ENCODE measurements at regions not wholly inside any gene's neighbourhood (a gene's known extent, or its start where the extent isn't known, plus 50 kb on each side); places are given as distances from the start of the nearest gene placed in this dataset.

- no peak overlapping the region for H3K27ac Mint-ChIP-seq (ENCODE audit: low read depth)
- no peak for ATAC-seq (replicated peaks; ENCODE audit: extremely low read depth, poor library complexity, severe bottlenecking)
- no peaks in the 10 kb centered on the region for H3K4me1 Mint-ChIP-seq
- no peaks in the 10 kb centered on the region for H3K27me3 Mint-ChIP-seq
- H3K9me3 Mint-ChIP-seq: peaks cover 11% of the 10 kb centered on the region
- no peak for DNase-seq (ENCODE audit: low spot score in 2 of 2)
- H3K4me3 Mint-ChIP-seq: no peak overlapping the region
- H3K36me3 Mint-ChIP-seq (ENCODE audit: insufficient read depth): no peaks in the 10 kb centered on the region
Measured at GRCh38 chr2:5562426-5562825, 129.8 kb upstream of the SOX11 start.

- no peak overlapping the region for H3K4me3 Mint-ChIP-seq
- H3K27ac Mint-ChIP-seq (ENCODE audit: low read depth): no peak overlapping the region
- ATAC-seq (replicated peaks; ENCODE audit: extremely low read depth, poor library complexity, severe bottlenecking) (no peak), DNase-seq (ENCODE audit: low spot score in 2 of 2) (no peak)
- H3K9me3 Mint-ChIP-seq: peaks cover 11% of the 10 kb centered on the region
- no peaks in the 10 kb centered on the region for H3K36me3 Mint-ChIP-seq (ENCODE audit: insufficient read depth)
- H3K27me3 Mint-ChIP-seq: no peaks in the 10 kb centered on the region
- no peaks in the 10 kb centered on the region for H3K4me1 Mint-ChIP-seq
Measured at GRCh38 chr2:5562865-5563264, 129.3 kb upstream of the SOX11 start.

DNA sequence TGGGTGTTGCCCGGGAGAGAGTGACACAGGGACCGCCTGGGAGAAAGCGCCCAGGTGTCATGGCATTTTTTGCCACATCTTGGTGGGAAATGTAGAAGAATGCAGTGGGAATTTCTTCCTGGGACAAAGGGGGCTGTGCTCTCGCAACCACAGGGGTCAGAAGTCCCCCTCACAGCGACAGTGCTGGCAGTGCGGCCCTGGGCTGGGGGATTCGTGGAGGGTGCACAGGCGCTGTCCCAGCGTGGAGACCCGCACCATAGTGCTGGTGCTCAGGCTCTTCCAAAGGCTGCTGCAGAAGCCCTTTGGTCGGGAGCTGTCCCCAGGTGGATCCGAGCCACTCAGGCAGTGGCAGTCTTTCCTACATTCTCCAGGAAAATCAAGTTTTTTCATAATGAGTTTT, 128.8 kb upstream of the SOX11 start:
- DNase-seq (ENCODE audit: low spot score in 2 of 2) (no peak), ATAC-seq (replicated peaks; ENCODE audit: extremely low read depth, poor library complexity, severe bottlenecking) (no peak)
- Mint-ChIP-seq H3K4me3 (no peak overlapping the region), H3K27ac (ENCODE audit: low read depth) (no peak overlapping the region), H3K36me3 (ENCODE audit: insufficient read depth) (no peaks in the 10 kb centered on the region), H3K4me1 (no peaks in the 10 kb centered on the region), H3K9me3 (peaks cover 11% of the 10 kb centered on the region), H3K27me3 (no peaks in the 10 kb centered on the region)

- DNase-seq (ENCODE audit: low spot score in 2 of 2) (no peak), ATAC-seq (replicated peaks; ENCODE audit: extremely low read depth, poor library complexity, severe bottlenecking) (no peak)
- Mint-ChIP-seq H3K36me3 (ENCODE audit: insufficient read depth) (no peaks in the 10 kb centered on the region), H3K4me3 (no peak overlapping the region), H3K4me1 (no peaks in the 10 kb centered on the region), H3K27ac (ENCODE audit: low read depth) (no peak overlapping the region), H3K27me3 (no peaks in the 10 kb centered on the region), H3K9me3 (peaks cover 11% of the 10 kb centered on the region)
Measured at GRCh38 chr2:5569256-5569655, 122.9 kb upstream of the SOX11 start.

- no peaks in the 10 kb centered on the region for H3K27me3 Mint-ChIP-seq
- peaks cover 19% of the 10 kb centered on the region for H3K9me3 Mint-ChIP-seq
- ATAC-seq (replicated peaks; ENCODE audit: extremely low read depth, poor library complexity, severe bottlenecking) (no peak), DNase-seq (ENCODE audit: low spot score in 2 of 2) (no peak)
- no peak overlapping the region for H3K4me3 Mint-ChIP-seq
- no peaks in the 10 kb centered on the region for H3K4me1 Mint-ChIP-seq
- no peaks in the 10 kb centered on the region for H3K36me3 Mint-ChIP-seq (ENCODE audit: insufficient read depth)
- no peak overlapping the region for H3K27ac Mint-ChIP-seq (ENCODE audit: low read depth)
Measured at GRCh38 chr2:5576015-5576414, 116.2 kb upstream of the SOX11 start.

- Mint-ChIP-seq H3K27me3 (no peaks in the 10 kb centered on the region), H3K4me1 (no peaks in the 10 kb centered on the region), H3K9me3 (peaks cover 8% of the 10 kb centered on the region), H3K27ac (ENCODE audit: low read depth) (peak overlapping the region; percentile 29), H3K36me3 (ENCODE audit: insufficient read depth) (no peaks in the 10 kb centered on the region), H3K4me3 (no peak overlapping the region)
- no peak for ATAC-seq (replicated peaks; ENCODE audit: extremely low read depth, poor library complexity, severe bottlenecking)
- DNase-seq (ENCODE audit: low spot score in 2 of 2): no peak
Measured at GRCh38 chr2:5587766-5588165, 104.4 kb upstream of the SOX11 start.

GRCh38 chr2:5588601-5589000, 103.6 kb upstream of the SOX11 start:
- H3K9me3 Mint-ChIP-seq: peaks cover 8% of the 10 kb centered on the region
- H3K4me3 Mint-ChIP-seq: no peak overlapping the region
- no peak overlapping the region for H3K27ac Mint-ChIP-seq (ENCODE audit: low read depth)
- H3K27me3 Mint-ChIP-seq: no peaks in the 10 kb centered on the region
- H3K4me1 Mint-ChIP-seq: no peaks in the 10 kb centered on the region
- no peak for DNase-seq (ENCODE audit: low spot score in 2 of 2)
- ATAC-seq (replicated peaks; ENCODE audit: extremely low read depth, poor library complexity, severe bottlenecking): no peak
- no peaks in the 10 kb centered on the region for H3K36me3 Mint-ChIP-seq (ENCODE audit: insufficient read depth)

DNA sequence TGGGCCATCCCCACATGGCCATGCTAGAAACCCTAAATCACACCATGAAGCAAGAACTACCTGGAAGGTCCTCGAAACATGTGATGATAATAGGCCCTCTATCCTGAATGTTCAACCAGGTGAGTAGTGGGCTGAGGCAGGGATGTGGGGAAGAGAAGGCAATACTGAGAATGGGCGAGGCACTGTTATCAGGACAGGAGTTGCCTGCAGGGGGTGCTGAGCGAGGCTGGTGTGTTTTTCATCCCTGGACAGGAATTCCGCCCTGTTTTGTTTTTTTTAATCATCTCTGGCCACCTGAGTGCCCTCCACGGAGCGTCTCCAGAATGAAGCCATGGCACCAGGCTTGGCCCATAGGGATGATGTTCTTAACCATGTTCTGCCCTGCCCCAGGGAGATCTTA, 103.0 kb upstream of the SOX11 start:
- no peak overlapping the region for H3K4me3 Mint-ChIP-seq
- no peaks in the 10 kb centered on the region for H3K27me3 Mint-ChIP-seq
- no peaks in the 10 kb centered on the region for H3K4me1 Mint-ChIP-seq
- H3K27ac Mint-ChIP-seq (ENCODE audit: low read depth): no peak overlapping the region
- DNase-seq (ENCODE audit: low spot score in 2 of 2) (no peak), ATAC-seq (replicated peaks; ENCODE audit: extremely low read depth, poor library complexity, severe bottlenecking) (no peak)
- H3K36me3 Mint-ChIP-seq (ENCODE audit: insufficient read depth): no peaks in the 10 kb centered on the region
- H3K9me3 Mint-ChIP-seq: peaks cover 11% of the 10 kb centered on the region

- H3K27ac Mint-ChIP-seq (ENCODE audit: low read depth): no peak overlapping the region
- ATAC-seq (replicated peaks; ENCODE audit: extremely low read depth, poor library complexity, severe bottlenecking) (no peak), DNase-seq (ENCODE audit: low spot score in 2 of 2) (no peak)
- no peaks in the 10 kb centered on the region for H3K27me3 Mint-ChIP-seq
- H3K4me3 Mint-ChIP-seq: no peak overlapping the region
- no peaks in the 10 kb centered on the region for H3K36me3 Mint-ChIP-seq (ENCODE audit: insufficient read depth)
- H3K9me3 Mint-ChIP-seq: peaks cover 15% of the 10 kb centered on the region
- no peaks in the 10 kb centered on the region for H3K4me1 Mint-ChIP-seq
Measured at GRCh38 chr2:5590886-5591285, 101.3 kb upstream of the SOX11 start.

DNA sequence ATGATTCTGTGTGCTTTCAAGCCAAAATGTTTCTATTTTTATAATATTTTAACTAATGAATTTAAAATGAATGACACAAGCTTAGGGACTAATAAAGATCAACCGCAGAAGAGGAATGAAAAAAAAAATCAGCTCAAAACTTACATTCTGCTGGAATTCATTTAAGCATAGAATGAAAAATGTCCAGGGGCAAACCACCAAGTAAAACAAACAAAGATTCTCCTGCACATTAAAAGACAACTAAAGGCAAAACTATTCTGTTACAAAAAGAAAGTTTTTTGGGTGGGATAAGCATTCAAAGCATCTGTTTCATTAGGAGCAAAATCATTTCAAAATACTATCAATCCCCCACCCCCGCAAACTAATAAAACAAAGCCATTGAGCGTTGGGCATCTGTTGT, 99.3 kb upstream of the SOX11 start:
- Mint-ChIP-seq H3K27me3 (no peaks in the 10 kb centered on the region), H3K4me1 (no peaks in the 10 kb centered on the region), H3K27ac (ENCODE audit: low read depth) (no peak overlapping the region), H3K4me3 (no peak overlapping the region), H3K9me3 (peaks cover 15% of the 10 kb centered on the region), H3K36me3 (ENCODE audit: insufficient read depth) (no peaks in the 10 kb centered on the region)
- ATAC-seq (replicated peaks; ENCODE audit: extremely low read depth, poor library complexity, severe bottlenecking) (no peak), DNase-seq (ENCODE audit: low spot score in 2 of 2) (no peak)

- ATAC-seq (replicated peaks; ENCODE audit: extremely low read depth, poor library complexity, severe bottlenecking) (no peak), DNase-seq (ENCODE audit: low spot score in 2 of 2) (no peak)
- Mint-ChIP-seq H3K27me3 (no peaks in the 10 kb centered on the region), H3K4me3 (no peak overlapping the region), H3K36me3 (ENCODE audit: insufficient read depth) (no peaks in the 10 kb centered on the region), H3K9me3 (peaks cover 15% of the 10 kb centered on the region), H3K27ac (ENCODE audit: low read depth) (no peak overlapping the region), H3K4me1 (no peaks in the 10 kb centered on the region)
Measured at GRCh38 chr2:5594249-5594695, 97.9 kb upstream of the SOX11 start.

DNA sequence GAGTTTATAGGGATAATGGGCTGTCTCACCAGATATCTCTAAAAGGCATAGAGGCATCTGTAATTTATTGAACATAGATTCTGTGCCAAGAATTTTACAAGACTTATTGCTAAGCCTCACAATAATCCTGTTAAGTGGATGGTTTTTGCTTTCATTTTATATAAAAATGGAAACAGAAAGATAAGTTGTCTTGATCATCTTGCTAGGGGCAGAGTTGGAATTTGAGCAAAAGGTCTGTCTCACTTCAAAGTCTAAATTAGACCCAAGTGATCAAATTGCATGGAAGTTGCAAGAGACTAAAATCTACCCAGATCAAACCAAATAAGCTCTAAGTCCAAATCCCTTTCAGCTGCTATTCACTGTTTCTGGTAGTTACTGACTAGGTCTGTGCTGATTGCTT, 95.3 kb upstream of the SOX11 start:
- DNase-seq (ENCODE audit: low spot score in 2 of 2) (no peak), ATAC-seq (replicated peaks; ENCODE audit: extremely low read depth, poor library complexity, severe bottlenecking) (no peak)
- Mint-ChIP-seq H3K36me3 (ENCODE audit: insufficient read depth) (no peaks in the 10 kb centered on the region), H3K27me3 (no peaks in the 10 kb centered on the region), H3K4me1 (no peaks in the 10 kb centered on the region), H3K9me3 (peaks cover 7% of the 10 kb centered on the region), H3K27ac (ENCODE audit: low read depth) (no peak overlapping the region), H3K4me3 (no peak overlapping the region)

DNA sequence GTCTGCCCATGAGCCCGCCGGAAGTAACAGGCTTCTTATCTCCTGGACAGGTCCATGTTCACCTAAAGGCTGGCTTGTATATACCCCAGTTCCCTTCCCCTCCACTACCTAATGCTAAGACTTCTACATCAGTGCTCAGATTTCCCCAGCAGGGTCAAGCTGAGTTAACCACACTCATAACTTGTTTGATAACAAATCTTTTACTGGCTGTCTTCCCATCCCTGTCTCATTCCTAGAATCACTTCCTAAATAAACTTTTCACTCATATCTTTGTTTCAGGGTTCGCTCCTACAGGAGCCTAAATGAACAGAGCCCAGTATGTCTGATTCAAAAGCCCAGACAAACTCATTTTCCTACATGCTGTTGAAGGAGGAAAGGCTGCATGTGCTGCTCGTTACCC, 94.0 kb upstream of the SOX11 start:
- no peak for DNase-seq (ENCODE audit: low spot score in 2 of 2)
- no peak overlapping the region for H3K4me3 Mint-ChIP-seq
- H3K27ac Mint-ChIP-seq (ENCODE audit: low read depth): no peak overlapping the region
- H3K4me1 Mint-ChIP-seq: no peaks in the 10 kb centered on the region
- H3K9me3 Mint-ChIP-seq: peaks cover 7% of the 10 kb centered on the region
- H3K36me3 Mint-ChIP-seq (ENCODE audit: insufficient read depth): no peaks in the 10 kb centered on the region
- ATAC-seq (replicated peaks; ENCODE audit: extremely low read depth, poor library complexity, severe bottlenecking): no peak
- H3K27me3 Mint-ChIP-seq: no peaks in the 10 kb centered on the region

DNA sequence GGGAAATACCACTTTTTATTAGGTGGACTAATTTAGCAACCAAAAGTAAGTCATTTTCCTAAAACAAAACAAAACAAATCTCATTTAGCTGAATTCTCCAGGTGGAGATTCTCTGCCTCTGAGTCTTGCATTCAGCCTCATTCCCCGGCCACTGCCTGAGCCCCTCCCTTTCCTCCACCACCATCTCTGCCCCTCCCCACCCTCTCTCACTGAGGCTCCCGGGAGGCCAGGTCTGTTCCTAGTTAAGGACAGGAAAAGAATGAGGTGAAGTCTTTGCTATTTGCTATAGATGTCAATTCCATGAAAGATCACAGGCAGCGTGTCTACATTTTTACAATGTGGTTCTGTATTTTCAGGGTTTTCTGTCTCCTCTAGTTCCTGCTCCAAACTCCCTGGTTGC, 83.0 kb upstream of the SOX11 start:
- DNase-seq (ENCODE audit: low spot score in 2 of 2) (no peak), ATAC-seq (replicated peaks; ENCODE audit: extremely low read depth, poor library complexity, severe bottlenecking) (no peak)
- Mint-ChIP-seq H3K9me3 (peaks cover 21% of the 10 kb centered on the region), H3K4me3 (no peak overlapping the region), H3K27ac (ENCODE audit: low read depth) (no peak overlapping the region), H3K4me1 (no peaks in the 10 kb centered on the region), H3K27me3 (no peaks in the 10 kb centered on the region), H3K36me3 (ENCODE audit: insufficient read depth) (no peaks in the 10 kb centered on the region)
